ENCODE measurements at regions not wholly inside any gene's neighbourhood (a gene's known extent, or its start where the extent isn't known, plus 50 kb on each side); places are given as distances from the start of the nearest gene placed in this dataset.

DNA sequence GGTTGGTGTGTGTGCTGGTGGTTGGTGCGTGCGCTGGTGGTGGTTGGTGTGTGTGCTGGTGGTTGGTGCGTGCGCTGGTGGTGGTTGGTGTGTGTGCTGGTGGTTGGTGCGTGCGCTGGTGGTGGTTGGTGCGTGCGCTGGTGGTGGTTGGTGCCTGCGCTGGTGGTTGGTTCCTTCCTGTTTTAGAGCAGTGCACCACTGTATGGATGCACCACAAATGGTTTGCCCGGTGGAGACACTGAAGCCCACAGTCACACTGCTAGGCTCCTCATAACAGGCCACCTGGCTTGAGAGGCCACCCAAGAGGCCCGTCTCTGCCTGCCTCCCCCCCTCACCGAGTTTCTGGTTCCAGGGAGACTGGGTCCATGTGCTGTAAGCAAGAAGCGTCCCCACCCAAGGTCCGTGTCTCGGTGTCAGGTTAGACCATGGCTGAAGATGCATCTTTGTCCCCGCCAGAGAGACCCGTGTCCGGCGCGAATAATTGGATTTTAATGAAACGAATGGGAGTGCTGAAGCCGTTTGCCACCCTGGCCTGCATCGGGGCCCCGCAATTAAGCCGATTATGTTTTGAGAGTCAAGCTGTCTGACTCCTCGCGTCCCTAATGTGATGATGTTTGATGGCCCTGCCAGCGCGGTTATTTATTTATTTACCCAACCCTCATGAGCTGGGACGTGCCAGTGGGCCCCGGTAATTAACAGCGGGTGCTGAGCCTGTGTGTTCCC is 161.3 kb upstream of the GSE1 start:
- Mint-ChIP-seq H3K9me3 (no peaks in the 10 kb centered on the region), H3K27ac (no peak overlapping the region), H3K27me3 (ENCODE audit: low read depth) (no peaks in the 10 kb centered on the region), H3K36me3 (ENCODE audit: low read depth) (no peaks in the 10 kb centered on the region), H3K4me1 (ENCODE audit: low read depth) (peaks cover 2% of the 10 kb centered on the region), H3K4me3 (no peak overlapping the region)

GRCh38 chr16:85452364-85453193 is 160.5 kb upstream of the GSE1 start:
- H3K9me3 Mint-ChIP-seq, result no peaks in the 10 kb centered on the region
- H3K27me3 Mint-ChIP-seq (ENCODE audit: low read depth), result no peaks in the 10 kb centered on the region
- H3K36me3 Mint-ChIP-seq (ENCODE audit: low read depth), result no peaks in the 10 kb centered on the region
- H3K4me1 Mint-ChIP-seq (ENCODE audit: low read depth), result peaks cover 2% of the 10 kb centered on the region
- H3K27ac Mint-ChIP-seq, result no peak overlapping the region
- H3K4me3 Mint-ChIP-seq, result no peak overlapping the region

DNA sequence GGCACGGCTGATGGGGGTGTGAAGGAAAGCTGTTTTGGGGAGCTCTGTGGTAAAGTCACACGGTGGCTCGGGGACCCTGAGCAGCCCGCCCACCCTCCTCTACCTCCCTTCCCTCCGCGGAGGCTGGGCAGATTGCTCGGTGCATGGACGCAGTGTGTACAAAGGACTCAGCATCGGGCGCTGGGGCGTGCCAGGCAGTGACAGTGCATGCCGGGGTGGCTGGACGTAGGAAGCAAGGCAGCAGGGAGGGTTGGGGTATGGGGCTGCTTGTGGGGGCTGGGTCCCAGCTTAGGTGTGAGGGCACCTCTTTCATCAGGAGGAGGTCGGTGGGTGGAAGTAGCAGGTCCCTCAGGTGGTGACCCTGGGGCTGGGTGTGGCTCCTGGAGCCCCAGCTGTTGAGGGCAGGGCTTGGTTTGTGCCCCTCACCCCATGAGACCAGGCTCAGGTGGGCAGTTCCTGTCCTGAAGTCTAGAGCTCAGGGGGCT is 159.9 kb upstream of the GSE1 start:
- H3K27ac Mint-ChIP-seq, result no peak overlapping the region

GRCh38 chr16:85453703-85454102 is 159.4 kb upstream of the GSE1 start:
- Mint-ChIP-seq H3K9me3 (no peaks in the 10 kb centered on the region), H3K4me3 (no peak overlapping the region), H3K27ac (no peak overlapping the region), H3K36me3 (ENCODE audit: low read depth) (no peaks in the 10 kb centered on the region), H3K4me1 (ENCODE audit: low read depth) (peaks cover 1% of the 10 kb centered on the region), H3K27me3 (ENCODE audit: low read depth) (no peaks in the 10 kb centered on the region)

More for the DNA sequence above, 159.9 kb upstream of the GSE1 start:
- H3K27me3 Mint-ChIP-seq (ENCODE audit: low read depth), result no peaks in the 10 kb centered on the region
- H3K9me3 Mint-ChIP-seq, result no peaks in the 10 kb centered on the region
- peaks cover 2% of the 10 kb centered on the region for H3K4me1 Mint-ChIP-seq (ENCODE audit: low read depth)
- no peaks in the 10 kb centered on the region for H3K36me3 Mint-ChIP-seq (ENCODE audit: low read depth)
- no peak overlapping the region for H3K4me3 Mint-ChIP-seq

- no peaks in the 10 kb centered on the region for H3K9me3 Mint-ChIP-seq
- no peaks in the 10 kb centered on the region for H3K36me3 Mint-ChIP-seq (ENCODE audit: low read depth)
- H3K4me1 Mint-ChIP-seq (ENCODE audit: low read depth), result no peaks in the 10 kb centered on the region
- no peak overlapping the region for H3K4me3 Mint-ChIP-seq
- no peaks in the 10 kb centered on the region for H3K27me3 Mint-ChIP-seq (ENCODE audit: low read depth)
- H3K27ac Mint-ChIP-seq, result no peak overlapping the region
These were observed 158.8 kb upstream of the GSE1 start for GRCh38 chr16:85454171-85454872.

DNA sequence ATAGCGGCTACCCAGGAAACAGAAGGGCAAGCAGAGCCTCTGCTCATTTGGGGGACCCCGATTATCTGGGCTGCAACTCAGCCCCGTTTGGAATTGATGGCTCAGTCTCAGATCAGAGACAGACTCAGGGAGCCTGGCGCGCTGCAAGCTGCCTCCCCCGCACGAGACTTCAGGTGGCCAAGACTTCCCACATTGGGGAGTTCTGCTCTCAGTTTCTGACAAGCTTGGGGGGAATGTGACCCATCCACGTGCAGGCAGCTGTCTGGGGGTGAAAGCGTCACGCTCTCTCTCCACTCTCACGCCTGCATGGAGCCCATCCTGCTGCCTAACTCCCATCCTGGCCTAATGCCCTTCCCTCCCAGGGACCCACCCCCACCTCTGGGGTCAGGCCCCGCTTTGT is 157.6 kb upstream of the GSE1 start:
- Mint-ChIP-seq H3K4me3 (no peak overlapping the region), H3K27me3 (ENCODE audit: low read depth) (peaks cover 5% of the 10 kb centered on the region), H3K9me3 (no peaks in the 10 kb centered on the region), H3K27ac (no peak overlapping the region), H3K4me1 (ENCODE audit: low read depth) (no peaks in the 10 kb centered on the region), H3K36me3 (ENCODE audit: low read depth) (no peaks in the 10 kb centered on the region)

- Mint-ChIP-seq H3K27me3 (ENCODE audit: low read depth) (peaks cover 13% of the 10 kb centered on the region), H3K4me3 (no peak overlapping the region), H3K27ac (no peak overlapping the region), H3K9me3 (no peaks in the 10 kb centered on the region), H3K4me1 (ENCODE audit: low read depth) (peaks cover 2% of the 10 kb centered on the region), H3K36me3 (ENCODE audit: low read depth) (no peaks in the 10 kb centered on the region)
These were observed 155.8 kb upstream of the GSE1 start for GRCh38 chr16:85457366-85457765.

- Mint-ChIP-seq H3K27me3 (ENCODE audit: low read depth) (peaks cover 24% of the 10 kb centered on the region), H3K9me3 (no peaks in the 10 kb centered on the region), H3K4me1 (ENCODE audit: low read depth) (peaks cover 3% of the 10 kb centered on the region), H3K27ac (no peak overlapping the region), H3K4me3 (no peak overlapping the region), H3K36me3 (ENCODE audit: low read depth) (no peaks in the 10 kb centered on the region)
These were observed 154.2 kb upstream of the GSE1 start for GRCh38 chr16:85458968-85459367.

GRCh38 chr16:85459529-85460251 is 153.4 kb upstream of the GSE1 start:
- Mint-ChIP-seq H3K27me3 (ENCODE audit: low read depth) (peaks cover 27% of the 10 kb centered on the region), H3K4me3 (no peak overlapping the region), H3K4me1 (ENCODE audit: low read depth) (peaks cover 3% of the 10 kb centered on the region), H3K27ac (no peak overlapping the region), H3K36me3 (ENCODE audit: low read depth) (no peaks in the 10 kb centered on the region), H3K9me3 (no peaks in the 10 kb centered on the region)

DNA sequence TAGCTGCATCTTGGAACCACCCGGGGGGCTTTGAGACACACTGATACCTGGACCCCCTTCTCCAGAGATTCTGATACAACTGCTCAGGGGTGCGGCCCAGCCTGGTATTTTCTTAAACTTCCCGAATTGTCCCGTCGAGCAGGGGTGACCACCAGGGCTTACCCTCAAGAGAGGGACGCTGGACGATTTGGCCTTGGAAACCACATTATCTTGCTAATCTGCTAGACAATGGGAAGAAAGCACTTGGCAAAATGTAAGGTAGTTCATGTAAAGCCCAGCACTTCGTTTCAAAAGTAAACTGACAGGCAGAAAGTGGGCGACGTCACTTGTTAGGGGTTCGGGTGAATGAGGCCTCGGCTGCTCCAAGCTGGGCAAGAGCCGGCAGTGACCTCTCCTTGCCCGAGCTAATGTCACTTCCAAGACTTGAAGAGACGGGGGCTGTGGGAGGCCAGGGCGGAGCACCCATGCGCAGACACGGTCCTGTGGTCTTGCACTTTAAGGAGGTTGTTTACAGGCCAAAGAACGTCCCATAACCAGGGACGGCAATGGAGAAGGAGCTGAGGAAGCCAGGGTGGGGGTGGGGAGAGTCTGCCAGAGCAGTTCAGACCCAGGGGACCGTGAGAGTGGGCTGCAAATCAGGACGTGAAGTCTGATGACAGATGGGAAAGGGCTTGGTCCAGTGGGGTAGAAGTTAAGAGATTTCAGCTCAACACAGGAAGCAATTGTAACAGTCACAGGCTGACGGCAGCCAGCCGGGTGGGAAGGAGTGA is 152.7 kb upstream of the GSE1 start:
- Mint-ChIP-seq H3K36me3 (ENCODE audit: low read depth) (no peaks in the 10 kb centered on the region), H3K27ac (no peak overlapping the region), H3K4me1 (ENCODE audit: low read depth) (peaks cover 3% of the 10 kb centered on the region), H3K9me3 (no peaks in the 10 kb centered on the region), H3K27me3 (ENCODE audit: low read depth) (peaks cover 30% of the 10 kb centered on the region), H3K4me3 (no peak overlapping the region)

- Mint-ChIP-seq H3K36me3 (ENCODE audit: low read depth) (no peaks in the 10 kb centered on the region), H3K27me3 (ENCODE audit: low read depth) (peaks cover 33% of the 10 kb centered on the region), H3K9me3 (no peaks in the 10 kb centered on the region), H3K27ac (no peak overlapping the region), H3K4me1 (ENCODE audit: low read depth) (peaks cover 3% of the 10 kb centered on the region), H3K4me3 (no peak overlapping the region)
These were observed 151.9 kb upstream of the GSE1 start for GRCh38 chr16:85461022-85461813.

DNA sequence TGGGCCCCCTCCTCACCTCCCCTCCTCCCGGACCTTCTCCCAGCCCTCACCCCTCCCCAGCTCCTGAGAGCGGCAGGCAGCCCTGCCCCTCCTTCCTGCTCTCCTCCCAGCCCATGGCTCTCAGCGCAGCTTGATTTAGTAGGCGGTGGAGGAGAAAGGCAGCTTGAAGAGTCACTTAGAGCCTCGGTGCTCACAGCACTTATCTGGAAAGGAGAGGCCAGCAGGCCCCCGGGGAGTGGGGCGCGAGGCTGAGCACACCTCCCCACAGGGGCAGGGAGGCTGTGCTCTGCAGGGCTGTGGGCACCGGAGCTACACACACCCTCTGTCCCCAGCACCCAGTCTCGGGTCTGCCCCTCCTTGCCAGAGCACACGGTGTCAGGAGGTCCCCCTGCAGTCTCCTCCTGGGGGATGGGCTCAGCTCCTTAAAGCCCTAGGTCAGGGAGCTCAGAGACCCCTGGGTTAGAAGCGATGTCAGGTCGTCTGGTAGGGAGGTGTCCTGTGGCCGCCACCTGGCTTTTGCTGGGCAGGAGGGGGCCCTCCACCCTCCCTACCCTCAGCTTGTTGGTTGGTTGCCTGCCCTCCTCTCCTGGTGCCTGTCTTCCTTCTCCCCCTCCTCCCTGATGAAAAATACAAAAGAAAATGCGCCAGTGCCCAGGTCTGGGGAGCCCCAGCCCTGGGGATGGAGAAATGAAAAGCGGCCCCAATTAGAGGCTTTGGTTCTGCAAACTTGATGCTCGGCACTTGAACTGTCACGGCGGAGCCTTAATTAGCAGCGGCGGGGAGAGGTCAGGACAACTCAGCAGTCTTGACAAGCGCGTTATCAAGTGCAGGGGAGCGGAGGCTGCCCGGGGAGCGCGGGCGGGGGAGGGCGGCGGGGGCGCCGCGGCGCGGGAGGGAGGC is 151.1 kb upstream of the GSE1 start:
- no peaks in the 10 kb centered on the region for H3K9me3 Mint-ChIP-seq
- H3K4me1 Mint-ChIP-seq (ENCODE audit: low read depth), result peaks cover 3% of the 10 kb centered on the region
- no peak overlapping the region for H3K4me3 Mint-ChIP-seq
- H3K36me3 Mint-ChIP-seq (ENCODE audit: low read depth), result no peaks in the 10 kb centered on the region
- H3K27me3 Mint-ChIP-seq (ENCODE audit: low read depth), result peaks cover 33% of the 10 kb centered on the region
- no peak overlapping the region for H3K27ac Mint-ChIP-seq

Measured in T-helper 1 cell treated with Interleukin-12 subunit alpha and Interleukin-12 subunit beta and Interleukin-4 antibody, amounts not matched to agents 30 μg/mL and 1 μg/mL, for 36 hours (primary cell).